GM12878 (cell line): ENCODE measurements at regions not wholly inside any gene's neighbourhood (a gene's known extent, or its start where the extent isn't known, plus 50 kb on each side); places are given as distances from the start of the nearest gene placed in this dataset.

Source experiments
- ATAC-seq: fragments of 200-7000 bp; cut with Tn5 transposase; 3 replicates; pipeline ENCODE4 v1.9.1; 2020; ENCODE audit warnings: mild to moderate bottlenecking, moderate library complexity
- BruUV-seq: library from RNA; stranded (reverse); fragments of 400-500 nt; replicated peaks from 2 replicates; lab custom pipeline; 2021; lab: Mats Ljungman, UMichigan
- CTCF ChIA-PET: fragments of 300-600 bp; sonication (Branson Sonifier 250); formaldehyde crosslinking; extraction: SDS; loops from one replicate; lab custom pipeline; 2021; ENCODE audit warnings: inconsistent platforms; lab: Yijun Ruan, JAX
- POLR2A ChIA-PET: fragments of 350-600 bp; formaldehyde crosslinking; extraction: SDS; loops from one replicate; lab custom pipeline; 2021; ENCODE audit warnings: inconsistent platforms; lab: Charles Lee
- RAD21 ChIA-PET: fragments of 300-600 bp; sonication (Branson Sonifier 250); formaldehyde crosslinking; loops from one replicate; lab custom pipeline; 2023; ENCODE audit warnings: antibody characterized with exemption; ENCODE audit not compliant: unreplicated experiment; lab: Charles Lee
- SMC1A ChIA-PET: fragments of 300-600 bp; sonication (Branson Sonifier 250); formaldehyde crosslinking; loops from one replicate; lab custom pipeline; 2023; ENCODE audit not compliant: unreplicated experiment, uncharacterized antibody; lab: Charles Lee
- DNase-seq: peaks from one replicate; pipeline ENCODE4 v3.0.0-alpha.2; 2011; ENCODE audit warnings: low read depth, low spot score
- FAIRE-seq: peaks from 3 replicates; lab custom pipeline; 2011; peaks lifted over from hg19 to GRCh38; lab: Jason Lieb, UNC
- H2AFZ ChIP-seq: 2 replicates; pipeline ENCODE4 v1.6.0; 2011; ENCODE audit warnings: low read depth, low read length, control low read depth; ENCODE audit not compliant: control insufficient read depth
- H3K27ac ChIP-seq: 2 replicates; pipeline ENCODE4 v1.5.1; 2011; ENCODE audit warnings: control low read depth; ENCODE audit not compliant: control insufficient read depth, insufficient read depth
- H3K27me3 ChIP-seq, 2 experiments: replicated peaks in 1 of 2; 2 replicates each; pipeline versions ENCODE4 v1.6.0 to v1.6.1; 2011; ENCODE audit warnings: low read length in 1 of 2; ENCODE audit not compliant: control insufficient read depth in 2 of 2, insufficient read depth in 2 of 2
- H3K36me3 ChIP-seq, 2 experiments: 2 replicates each; pipeline ENCODE4 v1.5.1; 2011; ENCODE audit warnings: low read length in 1 of 2; ENCODE audit not compliant: control insufficient read depth in 2 of 2, insufficient read depth in 2 of 2
- H3K4me1 ChIP-seq: 2 replicates; pipeline ENCODE4 v1.6.1; 2011; ENCODE audit warnings: mild to moderate bottlenecking, low read length, moderate library complexity, mixed read lengths; ENCODE audit not compliant: control insufficient read depth, insufficient read depth
- H3K4me2 ChIP-seq: 2 replicates; pipeline ENCODE4 v1.6.0; 2011; ENCODE audit warnings: control low read depth; ENCODE audit not compliant: control insufficient read depth, insufficient read depth
- H3K4me3 ChIP-seq: fragments of 200-600 bp; sonication (generic); 2 replicates; pipeline ENCODE4 v1.5.1; 2016
- H3K79me2 ChIP-seq: 2 replicates; pipeline ENCODE4 v1.6.0; 2011; ENCODE audit warnings: low read length; ENCODE audit not compliant: control insufficient read depth, insufficient read depth
- H3K9ac ChIP-seq: 2 replicates; pipeline ENCODE4 v1.8.0; 2011; ENCODE audit warnings: low read length, control low read depth, mixed read lengths; ENCODE audit not compliant: control insufficient read depth, insufficient read depth
- H3K9me3 ChIP-seq: replicated peaks from 3 replicates; pipeline ENCODE4 v1.5.1; 2011; ENCODE audit warnings: mild to moderate bottlenecking, low read length; ENCODE audit not compliant: control insufficient read depth, insufficient read depth
- H4K20me1 ChIP-seq: 2 replicates; pipeline ENCODE4 v1.6.0; 2011; ENCODE audit not compliant: control insufficient read depth, insufficient read depth
- ATF3 ChIP-seq: IDR thresholded peaks from 2 replicates; pipeline ENCODE4 v1.6.1; 2011; ENCODE audit warnings: low read depth, mild to moderate bottlenecking, low read length, moderate library complexity, borderline replicate concordance; ENCODE audit errors: extremely low read depth
- CBFB ChIP-seq: IDR thresholded peaks from 2 replicates; pipeline ENCODE4 v1.6.1; 2016; ENCODE audit warnings: antibody characterized with exemption, low read depth
- CREB1 ChIP-seq: IDR thresholded peaks from 2 replicates; pipeline ENCODE4 v1.6.1; 2012; ENCODE audit warnings: low read depth, mild to moderate bottlenecking, inconsistent platforms
- FOXK2 ChIP-seq: fragments of 450-650 bp; IDR thresholded peaks from 2 replicates; pipeline ENCODE4 v1.6.1; 2017; ENCODE audit warnings: mild to moderate bottlenecking, moderate library complexity
- GATAD2B ChIP-seq: fragments of 450-650 bp; conservative IDR thresholded peaks from 2 replicates; pipeline ENCODE4 v1.6.1; 2017; ENCODE audit warnings: low read depth, mild to moderate bottlenecking, moderate library complexity
- MLLT1 ChIP-seq: fragments of 450-650 bp; IDR thresholded peaks from 2 replicates; pipeline ENCODE4 v1.6.1; 2016; ENCODE audit warnings: mild to moderate bottlenecking
- NFIC ChIP-seq: IDR thresholded peaks from 2 replicates; pipeline ENCODE4 v1.6.1; 2012; ENCODE audit warnings: low read depth, mild to moderate bottlenecking, inconsistent platforms, low read length, moderate library complexity
- NFYA ChIP-seq: IDR thresholded peaks from 2 replicates; pipeline ENCODE4 v1.6.1; 2011; ENCODE audit warnings: low read depth, mild to moderate bottlenecking, low read length, improper control_type of control experiment, borderline replicate concordance
- NKRF ChIP-seq: fragments of 450-650 bp; conservative IDR thresholded peaks from 2 replicates; pipeline ENCODE4 v1.6.1; 2017; ENCODE audit warnings: mild to moderate bottlenecking, moderate library complexity
- NR2F1 ChIP-seq: fragments of 450-650 bp; conservative IDR thresholded peaks from 2 replicates; pipeline ENCODE4 v1.6.1; 2017; ENCODE audit warnings: mild to moderate bottlenecking
- RAD21 ChIP-seq: IDR thresholded peaks from 2 replicates; pipeline ENCODE4 v1.6.1; 2011; ENCODE audit warnings: mild to moderate bottlenecking, low read depth, low read length, moderate library complexity; ENCODE audit not compliant: insufficient read depth
- SMAD1 ChIP-seq: fragments of 450-650 bp; IDR thresholded peaks from 2 replicates; pipeline ENCODE4 v1.6.1; 2018; ENCODE audit warnings: mild to moderate bottlenecking, low read depth; ENCODE audit not compliant: partially characterized antibody
- SUZ12 ChIP-seq: fragments of 200-600 bp; sonication (generic); IDR thresholded peaks from one replicate; pipeline ENCODE4 v1.6.1; 2018; ENCODE audit warnings: antibody characterized with exemption, mild to moderate bottlenecking; ENCODE audit not compliant: unreplicated experiment
- TBL1XR1 ChIP-seq: IDR thresholded peaks from 2 replicates; pipeline ENCODE4 v1.6.1; 2012; ENCODE audit warnings: low read depth, low read length, improper control_type of control experiment
- WRNIP1 ChIP-seq: IDR thresholded peaks from 2 replicates; pipeline ENCODE4 v1.6.1; 2011; ENCODE audit warnings: low read depth, low read length, improper control_type of control experiment, borderline replicate concordance
- ZNF24 ChIP-seq: fragments of 450-650 bp; IDR thresholded peaks from 2 replicates; pipeline ENCODE4 v1.6.1; 2017; ENCODE audit warnings: antibody characterized with exemption, mild to moderate bottlenecking
- ZNF274 ChIP-seq: IDR thresholded peaks from one replicate; pipeline ENCODE4 v1.8.0; 2011; ENCODE audit not compliant: insufficient read length, insufficient read depth
- ZNF384 ChIP-seq: IDR thresholded peaks from 2 replicates; pipeline ENCODE4 v1.6.1; 2012; ENCODE audit warnings: low read depth, mild to moderate bottlenecking, low read length, improper control_type of control experiment, borderline replicate concordance
- ZNF592 ChIP-seq: fragments of 450-650 bp; IDR thresholded peaks from 2 replicates; pipeline ENCODE4 v1.6.1; 2017; ENCODE audit warnings: mild to moderate bottlenecking, moderate library complexity
- in situ Hi-C: fragments of 300-500 bp; cut with MboI; formaldehyde crosslinking; loops from 9 replicates; pipeline ENCODE4 v1.14.3; 2018; ENCODE audit warnings: mixed read lengths
- intact Hi-C: fragments of 100-400 bp; cut with micrococcal nuclease; formaldehyde crosslinking; loops from one replicate; pipeline ENCODE4 v1.14.2; 2022; ENCODE audit not compliant: unreplicated experiment

GRCh38 chr6:135655055-135655454 is 157.5 kb upstream of the AHI1 start:
- ChIA-PET SMC1A (no interaction called here), POLR2A (no interaction called here), CTCF (no interaction called here), RAD21 (no interaction called here)
- no peak overlapping the region for H3K4me3 ChIP-seq
- H3K27me3 ChIP-seq, result no peaks in the 10 kb centered on the region
- DNase-seq (no peak), FAIRE-seq (no peak), ATAC-seq (no peak)
- H2AFZ ChIP-seq, result no peak overlapping the region
- H3K9ac ChIP-seq, result no peak overlapping the region
- H3K9me3 ChIP-seq, result peaks cover 2% of the 10 kb centered on the region; the same call in 2 of the 3 replicates
- no peak overlapping the region for H3K4me2 ChIP-seq
- H3K79me2 ChIP-seq, result no peaks in the 10 kb centered on the region
- TF ChIP-seq MLLT1 (no peak), WRNIP1 (no peak), ZNF592 (no peak), ZNF274 (no peak), GATAD2B (no peak), CREB1 (no peak), NKRF (no peak), SMAD1 (no peak), NFYA (no peak), NR2F1 (no peak), ATF3 (no peak), TBL1XR1 (no peak), RAD21 (no peak), ZNF384 (no peak), NFIC (no peak), CBFB (no peak), FOXK2 (no peak), SUZ12 (no peak), ZNF24 (no peak)
- BruUV-seq, result no TSS peak
- in situ Hi-C loops, result no loop called here
- intact Hi-C loops, result no loop called here
- H4K20me1 ChIP-seq, result no peaks in the 10 kb centered on the region
- peaks cover 11% of the 10 kb centered on the region for H3K4me1 ChIP-seq
- no peak overlapping the region for H3K27ac ChIP-seq
- no peaks in the 10 kb centered on the region for H3K36me3 ChIP-seq
